NT2/D1 (cell line): ENCODE measurements at regions not wholly inside any gene's neighbourhood (a gene's known extent, or its start where the extent isn't known, plus 50 kb on each side); places are given as distances from the start of the nearest gene placed in this dataset.

Experiments
- SUZ12 ChIP-seq: IDR thresholded peaks from 2 replicates; pipeline ENCODE4 v1.6.1; 2011; ENCODE audit not compliant: insufficient read length, insufficient read depth; ENCODE audit errors: extremely low read depth
- YY1 ChIP-seq: IDR thresholded peaks from 2 replicates; pipeline ENCODE4 v1.6.1; 2011; ENCODE audit not compliant: insufficient read length, insufficient read depth
- ZNF274 ChIP-seq: IDR thresholded peaks from 2 replicates; pipeline ENCODE4 v1.6.1; 2011; ENCODE audit warnings: mild to moderate bottlenecking, low read depth, low read length

GRCh38 chr2:103025056-103025455 is 263.2 kb downstream of the TMEM182 start:
- TF ChIP-seq YY1 (no peak), ZNF274 (no peak), SUZ12 (no peak)
